ENCODE measurements at regions not wholly inside any gene's neighbourhood (a gene's known extent, or its start where the extent isn't known, plus 50 kb on each side); places are given as distances from the start of the nearest gene placed in this dataset.

- Histone ChIP-seq H3K27ac (peak overlapping the region; percentile 38 to 74 (median 62)), H3K9me3 (no peaks in the 10 kb centered on the region)
- intact Hi-C loops (cut with DNase I): no loop called here
Observed at GRCh38 chr5:142432369-142432863, 107.6 kb upstream of the SPRY4 start.

GRCh38 chr5:142428773-142429473 is 104.1 kb upstream of the SPRY4 start:
- Histone ChIP-seq H3K9me3 (no peaks in the 10 kb centered on the region), H3K27ac (peak overlapping the region in 1 of 3 donors; percentile 32), H3K4me1 (peaks cover 16 to 26% of the 10 kb centered on the region in 2 donors), H3K36me3 (no peaks in the 10 kb centered on the region), H3K27me3 (no peaks in the 10 kb centered on the region), H3K4me3 (replicated peaks in 1 of 3) (no peak overlapping the region)
- TF ChIP-seq POLR2A (IDR thresholded peaks at IDR 0.05): no peak
- no peak for TF ChIP-seq CTCF (IDR thresholded peaks at IDR 0.05)
- 90 to 93% methylated on average over 8 of the region's 8 CpGs for WGBS, 2 donors
- no peak for DNase-seq
- intact Hi-C loops (cut with DNase I): no loop called here

More at GRCh38 chr5:142432369-142432863, 107.6 kb upstream of the SPRY4 start:
- H3K36me3 ChIP-seq: no peaks in the 10 kb centered on the region
- H3K4me1 ChIP-seq: peaks cover 16 to 33% of the 10 kb centered on the region in 2 donors
- WGBS, 2 donors: 13 to 21% methylated on average over 15 to 16 of the region's 16 CpGs
- no peaks in the 10 kb centered on the region for H3K27me3 ChIP-seq
- TF ChIP-seq POLR2A (IDR thresholded peaks at IDR 0.05): no peak
- peak in 2 of 6 experiments; percentile 11 to 24 for TF ChIP-seq CTCF (IDR thresholded peaks at IDR 0.05)
- DNase-seq: peak; percentile 95 to 97
- no peak overlapping the region for H3K4me3 ChIP-seq (replicated peaks in 1 of 3)

- 88 to 93% methylated on average over 7 of the region's 7 CpGs for WGBS, 2 donors
- Histone ChIP-seq H3K9me3 (no peaks in the 10 kb centered on the region), H3K4me1 (peaks cover 15 to 18% of the 10 kb centered on the region in 2 donors), H3K4me3 (replicated peaks in 1 of 3) (no peak overlapping the region), H3K27ac (peak overlapping the region in 1 of 3 donors; percentile 32), H3K27me3 (no peaks in the 10 kb centered on the region), H3K36me3 (no peaks in the 10 kb centered on the region)
- intact Hi-C loops (cut with DNase I): no loop called here
- no peak for DNase-seq
- TF ChIP-seq CTCF (IDR thresholded peaks at IDR 0.05) (no peak), POLR2A (IDR thresholded peaks at IDR 0.05) (no peak)
Observed at GRCh38 chr5:142428036-142428772, 103.4 kb upstream of the SPRY4 start.

GRCh38 chr5:142427529-142427928 is 102.7 kb upstream of the SPRY4 start:
- DNase-seq: no peak
- Histone ChIP-seq H3K9me3 (no peaks in the 10 kb centered on the region), H3K36me3 (no peaks in the 10 kb centered on the region), H3K27ac (peak overlapping the region in 1 of 3 donors; percentile 28), H3K4me1 (peaks cover 8 to 12% of the 10 kb centered on the region in 2 donors), H3K4me3 (replicated peaks in 1 of 3) (no peak overlapping the region), H3K27me3 (no peaks in the 10 kb centered on the region)
- TF ChIP-seq CTCF (IDR thresholded peaks at IDR 0.05) (no peak), POLR2A (IDR thresholded peaks at IDR 0.05) (no peak)
- 98% methylated on average over 6 of the region's 6 CpGs for WGBS, 2 donors
- intact Hi-C loops (cut with DNase I): no loop called here

DNA sequence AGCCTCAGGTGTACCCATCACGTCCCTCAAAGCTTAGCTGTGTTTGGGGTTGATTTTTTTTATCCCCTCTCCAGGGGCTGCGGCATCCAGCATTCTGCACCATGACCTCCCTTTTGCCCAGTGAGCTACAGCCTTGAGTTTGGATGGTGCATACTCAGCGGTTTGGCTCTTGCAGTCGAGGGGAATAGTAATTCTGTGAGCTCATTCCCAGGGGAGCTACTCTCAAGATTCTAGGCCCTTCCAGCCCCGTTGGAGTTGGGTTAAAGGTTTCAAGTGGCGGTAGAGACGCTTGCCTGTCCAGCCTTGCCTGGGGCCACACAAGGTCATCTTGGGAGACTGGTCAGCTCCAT is 102.2 kb upstream of the SPRY4 start:
- H3K27ac ChIP-seq: peak overlapping the region in 2 of 3 donors; percentile 49 to 58
- H3K27me3 ChIP-seq: no peaks in the 10 kb centered on the region
- intact Hi-C loops (cut with DNase I): no loop called here
- no peaks in the 10 kb centered on the region for H3K9me3 ChIP-seq
- 64 to 68% methylated on average over 7 of the region's 7 CpGs for WGBS, 2 donors
- H3K4me3 ChIP-seq (replicated peaks in 1 of 3): no peak overlapping the region
- H3K4me1 ChIP-seq: peaks cover 3 to 6% of the 10 kb centered on the region in 2 donors
- DNase-seq: no peak
- H3K36me3 ChIP-seq: no peaks in the 10 kb centered on the region
- no peak for TF ChIP-seq POLR2A (IDR thresholded peaks at IDR 0.05)
- TF ChIP-seq CTCF (IDR thresholded peaks at IDR 0.05): no peak

Data from thyroid gland (tissue), 4 donors.